Tibial nerve (tissue), 4 donors: ENCODE measurements at regions not wholly inside any gene's neighbourhood (a gene's known extent, or its start where the extent isn't known, plus 50 kb on each side); places are given as distances from the start of the nearest gene placed in this dataset.

Experiments
- EP300 ChIP-seq, 2 donors: sonication (generic); formaldehyde crosslinking; IDR thresholded peaks; one replicate each; pipeline ENCODE4 v1.6.1; 2017; ENCODE audit warnings: antibody characterized with exemption in 2 of 2, mild to moderate bottlenecking in 1 of 2
- POLR2A ChIP-seq, 2 donors: fragments of 450-650 bp; IDR thresholded peaks; one replicate each; pipeline ENCODE4 v1.6.1; 2017; ENCODE audit warnings: antibody characterized with exemption in 2 of 2, mild to moderate bottlenecking in 2 of 2, moderate library complexity in 2 of 2
- TF ChIP-seq, protein P1 (sequence below), 5 experiments: fragments of 200-600 bp in 3 of 5; fragments of 450-650 bp in 2 of 5; sonication (generic) in 3 of 5; IDR thresholded peaks; one replicate each; pipeline ENCODE4 v1.5.1; 2016 to 2019; ENCODE audit warnings: antibody characterized with exemption in 5 of 5, mild to moderate bottlenecking in 3 of 5, moderate library complexity in 2 of 5

DNA sequence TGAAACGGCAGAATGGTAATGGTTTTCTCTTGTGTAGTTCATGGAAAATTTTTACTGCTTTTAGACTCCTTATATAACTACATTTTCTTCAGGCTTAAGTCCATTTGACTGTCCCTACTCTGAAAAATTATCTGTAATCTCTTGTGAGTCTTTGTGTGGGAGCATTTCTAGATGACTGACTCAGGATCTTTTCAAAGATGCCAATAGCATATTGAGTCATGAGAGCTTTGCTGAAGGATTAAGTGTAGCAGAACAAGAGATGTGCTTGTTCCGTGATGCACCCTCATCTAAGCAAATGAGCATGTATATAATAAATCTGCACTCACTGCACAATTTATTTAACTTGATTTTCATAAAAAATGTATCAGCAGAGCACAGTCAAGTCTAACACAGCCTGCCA is 298.7 kb upstream of the CDH6 start:
- TF ChIP-seq, protein P1, sequence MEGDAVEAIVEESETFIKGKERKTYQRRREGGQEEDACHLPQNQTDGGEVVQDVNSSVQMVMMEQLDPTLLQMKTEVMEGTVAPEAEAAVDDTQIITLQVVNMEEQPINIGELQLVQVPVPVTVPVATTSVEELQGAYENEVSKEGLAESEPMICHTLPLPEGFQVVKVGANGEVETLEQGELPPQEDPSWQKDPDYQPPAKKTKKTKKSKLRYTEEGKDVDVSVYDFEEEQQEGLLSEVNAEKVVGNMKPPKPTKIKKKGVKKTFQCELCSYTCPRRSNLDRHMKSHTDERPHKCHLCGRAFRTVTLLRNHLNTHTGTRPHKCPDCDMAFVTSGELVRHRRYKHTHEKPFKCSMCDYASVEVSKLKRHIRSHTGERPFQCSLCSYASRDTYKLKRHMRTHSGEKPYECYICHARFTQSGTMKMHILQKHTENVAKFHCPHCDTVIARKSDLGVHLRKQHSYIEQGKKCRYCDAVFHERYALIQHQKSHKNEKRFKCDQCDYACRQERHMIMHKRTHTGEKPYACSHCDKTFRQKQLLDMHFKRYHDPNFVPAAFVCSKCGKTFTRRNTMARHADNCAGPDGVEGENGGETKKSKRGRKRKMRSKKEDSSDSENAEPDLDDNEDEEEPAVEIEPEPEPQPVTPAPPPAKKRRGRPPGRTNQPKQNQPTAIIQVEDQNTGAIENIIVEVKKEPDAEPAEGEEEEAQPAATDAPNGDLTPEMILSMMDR (IDR thresholded peaks at IDR 0.05) = no peak
- no peak for TF ChIP-seq POLR2A (IDR thresholded peaks at IDR 0.05)
- no peak for TF ChIP-seq EP300 (IDR thresholded peaks at IDR 0.05)
